Immature natural killer cell (primary cell): ENCODE measurements at regions not wholly inside any gene's neighbourhood (a gene's known extent, or its start where the extent isn't known, plus 50 kb on each side); places are given as distances from the start of the nearest gene placed in this dataset.
"Not testable (repeated sequence)": the region's sequence is repeated elsewhere in the genome, so short reads cannot be mapped to it uniquely, and the experiment has no call there.

Experiments
- DNase-seq, 3 donors: peaks; one replicate each; pipeline ENCODE4 v3.0.0; 2022; ENCODE audit warnings: mixed read lengths in 1 of 3
- H3K27ac Mint-ChIP-seq, 6 donors: one replicate each; pipeline ENCODE4 v1.8.0; 2020; ENCODE audit warnings: mixed read lengths in 6 of 6, mild to moderate bottlenecking in 5 of 6, inconsistent platforms in 4 of 6, moderate library complexity in 3 of 6
- H3K27me3 Mint-ChIP-seq, 3 donors: one replicate each; pipeline ENCODE4 v1.8.0; 2020 to 2021; ENCODE audit warnings: low read depth in 3 of 3, mild to moderate bottlenecking in 3 of 3, mixed read lengths in 3 of 3, moderate library complexity in 3 of 3, inconsistent platforms in 1 of 3
- H3K36me3 Mint-ChIP-seq, 3 donors: one replicate each; pipeline ENCODE4 v1.8.0; 2020; ENCODE audit warnings: mixed read lengths in 3 of 3, inconsistent platforms in 2 of 3, mild to moderate bottlenecking in 2 of 3
- H3K4me1 Mint-ChIP-seq, 2 donors: one replicate each; pipeline ENCODE4 v1.8.0; 2020; ENCODE audit warnings: inconsistent platforms in 2 of 2, mild to moderate bottlenecking in 2 of 2, mixed read lengths in 2 of 2, moderate library complexity in 1 of 2
- H3K4me3 Mint-ChIP-seq, 5 donors: one replicate each; pipeline ENCODE4 v1.8.0; 2020; ENCODE audit warnings: mild to moderate bottlenecking in 5 of 5, mixed read lengths in 5 of 5, inconsistent platforms in 3 of 5, moderate library complexity in 3 of 5
- H3K9me3 Mint-ChIP-seq, 6 donors: one replicate each; pipeline ENCODE4 v1.8.0; 2020; ENCODE audit warnings: mild to moderate bottlenecking in 6 of 6, mixed read lengths in 6 of 6, inconsistent platforms in 4 of 6, moderate library complexity in 3 of 6

DNA sequence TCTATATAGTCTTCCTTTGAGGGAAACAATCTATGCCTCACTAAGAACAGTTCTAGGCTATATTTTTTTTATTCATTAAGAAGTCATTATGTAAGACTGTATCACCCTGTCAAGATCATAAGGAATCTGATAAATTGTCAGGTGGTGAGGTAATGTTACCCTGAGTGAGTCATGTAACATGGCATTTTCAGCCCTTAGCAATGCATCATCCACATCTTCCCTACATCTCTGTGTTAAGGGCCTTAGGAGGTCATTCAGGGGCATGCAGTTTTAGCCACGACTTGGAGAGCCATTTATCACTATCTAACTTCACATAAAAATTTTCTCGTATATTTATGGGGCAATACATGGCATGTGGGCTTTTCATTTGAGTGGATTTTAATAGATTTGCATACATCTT is 924.5 kb upstream of the MBL2 start:
- H3K27ac Mint-ChIP-seq: no peak overlapping the region
- H3K36me3 Mint-ChIP-seq: peaks cover 0 to 4% (median 0%) of the 10 kb centered on the region in 3 donors
- no peak overlapping the region for H3K4me3 Mint-ChIP-seq
- H3K4me1 Mint-ChIP-seq: no peaks in the 10 kb centered on the region
- H3K9me3 Mint-ChIP-seq: peaks cover 0 to 49% (median 29%) of the 10 kb centered on the region in 6 donors
- peaks cover 0 to 2% (median 2%) of the 10 kb centered on the region in 3 donors for H3K27me3 Mint-ChIP-seq
- no peak for DNase-seq

DNA sequence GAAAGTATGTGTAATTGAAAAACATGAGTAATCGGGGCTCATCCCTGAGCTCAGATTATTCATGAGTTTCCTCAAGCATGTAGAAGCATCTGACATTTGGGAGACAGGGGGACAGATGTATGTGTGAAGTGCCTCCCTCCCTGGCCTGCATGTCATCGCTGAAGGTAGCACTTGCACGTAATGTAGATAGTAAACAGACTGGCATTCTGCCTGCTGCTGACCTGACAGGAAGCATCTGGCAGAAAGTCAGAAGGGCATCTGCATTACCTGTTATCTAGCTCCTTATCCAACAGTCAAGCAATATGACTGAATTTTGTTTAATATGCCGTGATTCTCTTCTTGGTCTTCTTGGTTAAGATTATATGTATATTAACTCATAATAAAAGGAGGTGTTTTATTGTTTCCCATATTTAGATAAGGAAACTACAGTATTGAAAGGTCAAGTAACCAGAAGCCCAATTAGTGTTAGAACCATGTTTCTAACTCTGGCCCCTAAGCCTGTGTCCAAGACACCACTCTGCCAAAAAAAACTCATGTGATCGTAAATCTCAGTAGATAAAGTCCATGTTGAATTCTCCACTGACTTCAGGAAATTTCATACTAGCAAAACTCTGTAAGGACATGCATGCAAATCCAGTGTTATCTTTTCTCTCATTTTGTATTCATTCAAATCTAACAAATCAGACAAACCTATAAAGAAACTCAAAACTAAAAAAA is 918.1 kb upstream of the MBL2 start:
- Mint-ChIP-seq H3K27me3 (peaks cover 0 to 2% (median 2%) of the 10 kb centered on the region in 3 donors), H3K27ac (no peak overlapping the region), H3K4me3 (no peak overlapping the region), H3K4me1 (no peaks in the 10 kb centered on the region), H3K36me3 (peaks cover 0 to 3% (median 0%) of the 10 kb centered on the region in 3 donors), H3K9me3 (peaks cover 0 to 58% (median 25%) of the 10 kb centered on the region in 6 donors)
- no peak for DNase-seq

DNA sequence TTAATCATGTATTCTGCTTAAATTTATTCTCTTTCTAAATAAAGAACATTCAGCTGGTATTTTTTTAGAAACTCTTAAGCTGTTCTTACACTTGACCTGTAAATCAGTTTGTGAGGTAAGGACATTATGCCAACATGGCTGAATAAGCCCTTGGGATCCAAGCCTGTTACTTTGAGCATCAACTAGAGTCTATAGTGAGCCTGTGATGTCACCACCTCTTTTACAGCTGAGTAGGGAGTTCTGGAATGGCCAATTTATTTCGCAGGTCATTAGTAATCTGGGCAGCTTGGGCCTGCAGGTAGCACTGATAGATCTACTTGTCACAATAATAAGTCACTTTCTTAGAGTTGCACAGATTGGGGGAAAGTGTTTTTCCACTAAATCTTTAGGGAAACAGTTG is 915.2 kb upstream of the MBL2 start:
- Mint-ChIP-seq H3K36me3 (peaks cover 0 to 3% (median 0%) of the 10 kb centered on the region in 3 donors), H3K4me3 (no peak overlapping the region), H3K4me1 (no peaks in the 10 kb centered on the region), H3K27me3 (peaks cover 0 to 2% (median 0%) of the 10 kb centered on the region in 3 donors), H3K27ac (no peak overlapping the region), H3K9me3 (peaks cover 4 to 60% (median 29%) of the 10 kb centered on the region in 6 donors)
- DNase-seq: no peak

DNA sequence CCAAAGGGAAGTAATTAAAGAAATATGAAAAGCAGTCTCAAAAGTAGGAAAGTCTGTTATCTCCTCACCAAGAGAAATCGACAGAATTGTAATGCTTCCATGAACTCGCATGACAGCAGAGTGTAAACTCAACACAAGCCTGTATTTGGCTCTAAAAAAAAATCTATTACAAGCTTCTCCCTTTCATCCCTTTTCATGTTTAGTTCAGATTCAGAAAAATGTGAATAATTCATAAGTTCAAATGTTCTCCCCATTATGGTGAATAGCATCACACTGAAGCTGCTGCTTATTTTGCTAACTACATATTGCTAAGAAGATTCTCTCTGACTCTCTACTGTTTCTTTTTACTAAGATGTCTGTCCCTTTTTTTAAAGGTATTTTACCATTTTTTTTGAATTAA is 910.3 kb upstream of the MBL2 start:
- Mint-ChIP-seq H3K4me1 (no peaks in the 10 kb centered on the region), H3K9me3 (peaks cover 4 to 44% (median 26%) of the 10 kb centered on the region in 6 donors), H3K4me3 (no peak overlapping the region), H3K36me3 (peaks cover 0 to 3% (median 0%) of the 10 kb centered on the region in 3 donors), H3K27ac (no peak overlapping the region), H3K27me3 (peaks cover 0 to 2% (median 0%) of the 10 kb centered on the region in 3 donors)
- no peak for DNase-seq

DNA sequence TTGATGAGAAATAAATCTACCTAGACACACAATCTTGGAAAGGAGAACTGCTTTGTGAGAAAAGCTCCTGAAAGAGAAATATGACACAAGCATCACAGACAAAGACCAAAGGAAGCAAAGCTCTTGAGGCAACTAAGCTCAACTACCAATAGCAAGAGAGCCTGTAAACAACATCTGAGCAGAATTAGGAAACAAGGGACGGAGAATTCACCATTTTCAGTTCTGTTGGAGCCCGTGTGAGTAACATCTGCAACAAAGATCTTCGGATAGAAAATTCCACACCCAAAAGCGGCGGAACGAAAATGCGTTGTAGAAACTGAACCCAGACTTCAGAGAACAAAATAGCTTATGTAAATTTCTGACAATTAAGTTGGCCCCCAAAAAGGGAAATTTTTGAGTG is 909.9 kb upstream of the MBL2 start:
- H3K4me3 Mint-ChIP-seq: no peak overlapping the region
- DNase-seq: no peak
- peaks cover 0 to 2% (median 0%) of the 10 kb centered on the region in 3 donors for H3K27me3 Mint-ChIP-seq
- peaks cover 4 to 41% (median 26%) of the 10 kb centered on the region in 6 donors for H3K9me3 Mint-ChIP-seq
- no peaks in the 10 kb centered on the region for H3K4me1 Mint-ChIP-seq
- peaks cover 0 to 3% (median 0%) of the 10 kb centered on the region in 3 donors for H3K36me3 Mint-ChIP-seq
- no peak overlapping the region for H3K27ac Mint-ChIP-seq

DNA sequence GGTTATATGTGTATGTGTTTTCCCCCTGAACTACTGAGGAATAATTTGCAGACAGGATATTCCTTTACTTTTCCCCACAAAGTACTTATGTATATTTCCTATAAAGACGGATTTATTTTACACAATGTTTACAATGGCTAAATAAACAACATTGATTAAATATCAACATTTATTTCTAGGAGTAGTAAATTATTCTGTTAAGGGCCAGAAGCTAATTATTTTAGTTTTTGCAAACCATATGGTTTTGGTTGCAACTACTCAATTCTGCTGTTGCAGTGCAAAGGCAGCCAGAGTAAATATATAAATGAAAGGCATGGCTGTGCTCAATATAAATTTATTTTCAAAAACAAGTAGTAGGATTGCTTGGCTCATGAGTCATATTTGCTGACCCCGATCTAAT is 907.1 kb upstream of the MBL2 start:
- Mint-ChIP-seq H3K27ac (no peak overlapping the region), H3K36me3 (no peaks in the 10 kb centered on the region), H3K9me3 (peaks cover 0 to 41% (median 20%) of the 10 kb centered on the region in 6 donors), H3K4me3 (no peak overlapping the region), H3K4me1 (no peaks in the 10 kb centered on the region), H3K27me3 (no peaks in the 10 kb centered on the region)
- DNase-seq: no peak

DNA sequence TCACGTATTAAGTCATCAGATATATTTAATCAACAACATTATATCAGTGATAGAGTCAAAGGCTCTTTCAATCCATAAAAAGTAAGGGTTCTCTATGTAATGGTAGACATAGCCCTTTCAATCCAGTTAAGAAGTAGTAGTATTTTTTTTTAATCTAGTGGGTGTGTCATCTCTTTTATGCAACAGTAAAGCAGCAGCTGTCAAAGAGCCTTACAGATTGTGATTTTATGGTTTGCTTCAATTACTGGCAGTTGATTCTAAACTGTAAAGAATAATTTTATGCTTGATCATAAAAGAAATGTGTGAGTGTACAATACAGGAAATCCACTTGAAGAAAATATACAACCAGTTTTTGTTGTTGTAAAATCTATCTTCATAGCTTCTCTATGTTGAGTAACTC is 902.6 kb upstream of the MBL2 start:
- no peak overlapping the region for H3K4me3 Mint-ChIP-seq
- no peaks in the 10 kb centered on the region for H3K4me1 Mint-ChIP-seq
- H3K9me3 Mint-ChIP-seq: peaks cover 6 to 34% (median 15%) of the 10 kb centered on the region in 6 donors
- DNase-seq: no peak
- H3K27ac Mint-ChIP-seq: no peak overlapping the region
- no peaks in the 10 kb centered on the region for H3K27me3 Mint-ChIP-seq
- no peaks in the 10 kb centered on the region for H3K36me3 Mint-ChIP-seq

DNA sequence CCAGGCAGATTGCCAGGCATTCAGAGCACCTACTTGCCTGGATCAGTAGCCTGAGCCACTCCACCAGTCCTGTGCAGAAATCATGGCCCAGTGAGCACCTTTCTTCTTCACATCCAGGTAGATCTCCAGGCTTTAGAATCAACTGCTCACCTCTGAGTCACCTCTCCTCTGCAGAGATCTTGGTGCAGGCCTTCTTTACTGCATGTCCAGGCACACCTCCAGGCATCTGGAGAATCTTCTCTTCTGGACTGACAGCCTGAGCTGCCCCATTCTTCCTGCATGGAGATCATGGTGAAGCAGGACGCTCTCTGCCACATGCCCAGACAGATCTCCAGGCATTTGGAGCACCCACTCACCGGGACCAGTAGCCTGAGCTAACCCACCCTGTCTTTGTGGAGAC is 894.5 kb upstream of the MBL2 start:
- peaks cover 15 to 64% (median 27%) of the 10 kb centered on the region in 6 donors for H3K9me3 Mint-ChIP-seq
- DNase-seq: no peak

DNA sequence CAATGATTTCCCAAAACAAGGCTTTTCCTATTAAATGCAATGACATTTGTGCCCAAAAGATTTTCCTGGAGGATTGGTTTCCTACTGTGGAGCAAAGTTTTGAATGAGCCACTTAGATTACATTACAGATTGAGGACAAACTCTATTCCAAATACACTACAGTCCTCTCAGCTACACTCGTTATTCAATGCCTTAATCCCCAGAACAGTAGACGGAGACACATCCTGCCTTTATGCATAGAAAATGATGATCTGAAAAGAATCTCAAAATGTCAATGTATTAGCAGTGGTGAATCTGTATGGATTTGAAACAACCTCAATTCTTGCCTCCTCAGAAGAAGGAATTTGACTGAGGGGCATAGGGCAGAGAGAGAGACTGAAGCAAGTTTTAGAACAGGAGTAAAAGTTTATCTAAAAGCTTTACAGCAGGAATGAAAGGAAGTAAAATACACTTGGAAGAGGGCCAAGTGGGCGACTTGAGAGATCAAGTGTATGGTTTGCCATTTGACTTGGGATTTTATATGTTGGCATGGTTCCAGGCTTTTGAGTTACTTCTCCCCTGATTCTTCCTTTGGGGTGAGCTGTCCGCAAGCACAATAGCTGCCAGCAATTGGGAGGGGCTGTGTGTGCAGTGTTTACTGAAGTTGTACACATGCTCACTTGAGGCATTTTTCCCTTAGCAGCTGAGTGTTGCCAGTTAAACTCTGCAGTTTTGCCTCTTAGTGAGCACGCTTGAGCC is 891.9 kb upstream of the MBL2 start:
- H3K27me3 Mint-ChIP-seq: no peaks in the 10 kb centered on the region
- peaks cover 11 to 65% (median 27%) of the 10 kb centered on the region in 6 donors for H3K9me3 Mint-ChIP-seq
- H3K27ac Mint-ChIP-seq: no peak overlapping the region
- DNase-seq: no peak
- no peak overlapping the region for H3K4me3 Mint-ChIP-seq
- no peaks in the 10 kb centered on the region for H3K36me3 Mint-ChIP-seq
- H3K4me1 Mint-ChIP-seq: no peaks in the 10 kb centered on the region

More for the DNA sequence above, 894.5 kb upstream of the MBL2 start:
- Mint-ChIP-seq H3K27me3 (no peaks in the 10 kb centered on the region), H3K27ac (no peak overlapping the region), H3K36me3 (no peaks in the 10 kb centered on the region), H3K4me3 (no peak overlapping the region), H3K4me1 (no peaks in the 10 kb centered on the region)

DNA sequence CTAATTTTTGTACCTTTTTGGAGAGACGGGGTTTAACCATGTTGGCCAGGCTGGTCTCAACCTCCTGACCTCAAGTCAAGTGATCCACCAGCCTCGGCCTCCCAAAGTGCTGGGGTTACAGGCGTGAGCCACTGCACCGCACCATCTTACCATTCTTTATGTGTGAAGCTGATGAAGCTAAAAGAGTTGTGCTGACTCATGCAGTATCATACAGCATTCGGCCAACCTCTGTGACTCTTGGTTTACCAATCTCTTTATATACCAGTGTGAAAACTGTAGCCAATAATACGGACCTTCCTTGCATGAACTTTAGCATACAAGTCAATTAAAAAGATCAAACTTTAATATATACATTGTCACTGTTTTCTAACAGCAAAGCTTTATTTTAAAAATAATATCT is 878.2 kb upstream of the MBL2 start:
- Mint-ChIP-seq H3K4me3 (no peak overlapping the region), H3K27me3 (no peaks in the 10 kb centered on the region), H3K4me1 (no peaks in the 10 kb centered on the region), H3K27ac (no peak overlapping the region), H3K9me3 (peaks cover 2 to 24% (median 7%) of the 10 kb centered on the region in 6 donors), H3K36me3 (no peaks in the 10 kb centered on the region)
- no peak for DNase-seq

DNA sequence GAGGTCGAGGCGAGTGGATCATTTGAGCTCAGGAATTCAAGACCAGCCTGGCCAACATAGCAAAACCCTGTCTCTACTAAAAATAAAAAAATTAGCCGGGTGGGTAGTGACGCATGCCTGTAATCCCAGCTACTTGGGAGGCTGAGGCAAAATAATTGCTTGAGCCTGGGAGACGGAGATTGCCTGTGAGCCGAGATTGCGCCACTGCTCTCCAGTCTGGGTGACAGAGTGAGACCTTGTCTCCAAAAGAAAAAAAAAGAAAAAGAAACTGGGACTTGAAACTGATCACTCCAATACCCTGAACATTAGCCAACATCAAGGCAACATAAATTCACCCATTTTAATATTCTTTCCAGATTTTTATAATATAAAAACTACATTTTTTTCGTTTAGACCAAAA is 874.6 kb upstream of the MBL2 start:
- H3K9me3 Mint-ChIP-seq: peaks cover 0 to 25% (median 7%) of the 10 kb centered on the region in 6 donors
- not testable (repeated sequence) for H3K4me3 Mint-ChIP-seq, H3K36me3 Mint-ChIP-seq, DNase-seq, H3K27me3 Mint-ChIP-seq, H3K4me1 Mint-ChIP-seq, H3K27ac Mint-ChIP-seq

DNA sequence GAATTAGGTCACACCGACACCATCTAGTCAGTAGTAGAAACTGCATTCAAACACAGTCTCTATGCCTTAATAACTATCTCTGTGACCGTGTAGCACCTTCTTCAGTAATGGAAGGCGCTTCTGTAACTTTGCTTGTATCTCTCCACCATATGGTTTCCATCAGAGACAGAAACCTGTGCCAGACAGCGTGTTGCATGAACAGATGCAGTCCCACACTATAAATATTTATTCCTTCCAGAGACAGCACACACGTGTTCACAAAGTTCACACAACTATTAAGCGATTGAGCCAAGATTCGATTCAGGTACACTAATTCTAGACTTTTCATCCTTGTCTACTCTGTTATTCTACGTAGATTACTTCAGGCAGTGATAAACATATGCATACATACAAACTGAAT is 873.9 kb upstream of the MBL2 start:
- Mint-ChIP-seq H3K4me3 (no peak overlapping the region), H3K4me1 (no peaks in the 10 kb centered on the region), H3K27me3 (no peaks in the 10 kb centered on the region), H3K27ac (no peak overlapping the region), H3K36me3 (no peaks in the 10 kb centered on the region), H3K9me3 (peaks cover 0 to 27% (median 7%) of the 10 kb centered on the region in 6 donors)
- no peak for DNase-seq

DNA sequence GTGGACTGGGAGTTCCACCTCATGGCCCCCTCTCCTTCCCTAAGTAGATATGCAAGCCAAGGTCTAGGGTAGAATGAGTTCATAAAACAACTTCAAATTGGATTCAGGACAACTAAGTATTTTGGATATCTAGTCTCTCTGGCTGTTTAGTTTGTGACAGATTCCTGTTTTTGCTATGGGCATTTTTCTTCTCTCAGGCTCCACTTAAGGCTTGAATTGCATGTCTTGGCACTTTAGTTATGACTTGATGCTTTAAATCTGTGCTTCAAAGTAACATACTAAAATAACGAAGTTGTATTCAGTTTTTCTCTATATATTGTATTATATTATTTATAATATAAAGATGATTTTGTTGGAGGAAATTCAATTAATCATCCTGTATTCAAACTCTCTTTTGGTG is 873.4 kb upstream of the MBL2 start:
- no peaks in the 10 kb centered on the region for H3K27me3 Mint-ChIP-seq
- H3K9me3 Mint-ChIP-seq: peaks cover 0 to 33% (median 7%) of the 10 kb centered on the region in 6 donors
- H3K4me1 Mint-ChIP-seq: no peaks in the 10 kb centered on the region
- H3K4me3 Mint-ChIP-seq: no peak overlapping the region
- no peaks in the 10 kb centered on the region for H3K36me3 Mint-ChIP-seq
- no peak overlapping the region for H3K27ac Mint-ChIP-seq
- DNase-seq: no peak

DNA sequence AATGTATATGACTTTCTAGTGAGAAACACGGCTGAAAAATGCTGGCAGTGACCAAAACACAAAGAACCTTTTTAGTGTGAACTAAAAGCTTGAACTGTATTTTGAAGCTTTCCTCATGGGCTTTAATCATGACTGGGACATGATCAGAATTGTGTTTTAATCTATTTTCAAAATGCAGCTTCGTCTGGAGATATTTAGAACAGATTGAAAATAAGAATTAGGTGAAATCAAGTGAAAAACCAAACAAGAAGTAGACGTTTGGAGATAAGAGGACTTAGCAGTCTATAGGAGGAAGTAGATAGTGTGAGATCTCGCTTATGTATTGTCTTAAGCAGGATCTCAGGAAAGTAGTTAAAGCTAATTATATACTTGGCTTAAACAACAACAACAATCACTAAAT is 865.4 kb upstream of the MBL2 start:
- Mint-ChIP-seq H3K4me3 (no peak overlapping the region), H3K9me3 (peaks cover 2 to 37% (median 27%) of the 10 kb centered on the region in 6 donors)

More for the DNA sequence above, 865.4 kb upstream of the MBL2 start:
- H3K4me1 Mint-ChIP-seq: no peaks in the 10 kb centered on the region
- H3K36me3 Mint-ChIP-seq: peaks cover 0 to 4% (median 0%) of the 10 kb centered on the region in 3 donors
- no peak overlapping the region for H3K27ac Mint-ChIP-seq
- peaks cover 0 to 3% (median 0%) of the 10 kb centered on the region in 3 donors for H3K27me3 Mint-ChIP-seq
- DNase-seq: no peak
